ENCODE measurements at regions not wholly inside any gene's neighbourhood (a gene's known extent, or its start where the extent isn't known, plus 50 kb on each side); places are given as distances from the start of the nearest gene placed in this dataset.

- DNase-seq (ENCODE audit: low spot score): no peak
Observed at GRCh38 chr12:83225806-83226205, 539.1 kb downstream of the TMTC2 start.

- DNase-seq (ENCODE audit: low spot score): no peak
Observed at GRCh38 chr12:83224012-83224411, 537.3 kb downstream of the TMTC2 start.

- no peak for DNase-seq (ENCODE audit: low spot score)
Observed at GRCh38 chr12:83220774-83221173, 534.1 kb downstream of the TMTC2 start.

- no peak for DNase-seq (ENCODE audit: low spot score)
Observed at GRCh38 chr12:83216230-83216629, 529.5 kb downstream of the TMTC2 start.

GRCh38 chr12:83214185-83214584, 527.5 kb downstream of the TMTC2 start:
- DNase-seq (ENCODE audit: low spot score): no peak

- DNase-seq (ENCODE audit: low spot score): no peak
Observed at GRCh38 chr12:83210933-83211332, 524.2 kb downstream of the TMTC2 start.

GRCh38 chr12:83199069-83199468, 512.4 kb downstream of the TMTC2 start:
- DNase-seq (ENCODE audit: low spot score): no peak

GRCh38 chr12:83198291-83199015, 511.7 kb downstream of the TMTC2 start:
- no peak for DNase-seq (ENCODE audit: low spot score)

GRCh38 chr12:83197483-83197914, 510.8 kb downstream of the TMTC2 start:
- no peak for DNase-seq (ENCODE audit: low spot score)

- no peak for DNase-seq (ENCODE audit: low spot score)
Observed at GRCh38 chr12:83196694-83197350, 510.1 kb downstream of the TMTC2 start.

GRCh38 chr12:83190631-83191390, 504.1 kb downstream of the TMTC2 start:
- DNase-seq (ENCODE audit: low spot score): no peak

GRCh38 chr12:83186419-83186818, 499.7 kb downstream of the TMTC2 start:
- DNase-seq (ENCODE audit: low spot score): no peak

- no peak for DNase-seq (ENCODE audit: low spot score)
Observed at GRCh38 chr12:83185241-83185640, 498.5 kb downstream of the TMTC2 start.
